Heart left ventricle (tissue), 16 donors: ENCODE measurements at regions not wholly inside any gene's neighbourhood (a gene's known extent, or its start where the extent isn't known, plus 50 kb on each side); places are given as distances from the start of the nearest gene placed in this dataset.

ENCODE experiments used
- ATAC-seq, 4 donors: fragments of 200-7000 bp; cut with Tn5 transposase; one replicate each; pipeline ENCODE4 v1.9.1; 2020 to 2022; ENCODE audit warnings: moderate library complexity in 4 of 4, mild to moderate bottlenecking in 3 of 4, moderate number of reproducible peaks in 1 of 4
- DNase-seq, 5 donors: peaks; one replicate each; pipeline ENCODE4 v3.0.0-alpha.2; 2020
- H3K27ac ChIP-seq, 12 donors: fragments of 200-600 bp; sonication (generic) in 4 of 12; one replicate each; pipeline versions ENCODE4 v1.5.0 to v1.8.0; 2016 to 2022; ENCODE audit warnings: mild to moderate bottlenecking in 2 of 12
- H3K27me3 ChIP-seq, 9 donors: fragments of 200-600 bp; sonication (generic) in 2 of 9; one replicate each; pipeline versions ENCODE4 v1.5.1 to v1.8.0; 2016 to 2022; ENCODE audit warnings: mild to moderate bottlenecking in 3 of 9
- H3K36me3 ChIP-seq, 9 donors: fragments of 200-600 bp; sonication (generic) in 2 of 9; one replicate each; pipeline versions ENCODE4 v1.5.0 to v1.8.0; 2018 to 2022; ENCODE audit warnings: mild to moderate bottlenecking in 2 of 9
- H3K4me1 ChIP-seq, 12 donors: fragments of 200-600 bp; sonication (generic) in 4 of 12; one replicate each; pipeline versions ENCODE4 v1.5.0 to v1.8.0; 2016 to 2022; ENCODE audit warnings: mild to moderate bottlenecking in 3 of 12
- H3K4me3 ChIP-seq, 12 donors: fragments of 200-600 bp; sonication (generic) in 4 of 12; one replicate each; pipeline versions ENCODE4 v1.5.0 to v1.8.0; 2017 to 2022; ENCODE audit warnings: mild to moderate bottlenecking in 9 of 12, moderate library complexity in 4 of 12
- H3K9me3 ChIP-seq, 12 donors: fragments of 200-600 bp; sonication (generic) in 4 of 12; one replicate each; pipeline versions ENCODE4 v1.5.0 to v1.8.0; 2016 to 2022; ENCODE audit warnings: mild to moderate bottlenecking in 1 of 12
- POLR2A ChIP-seq, 2 donors: fragments of 450-650 bp; IDR thresholded peaks; one replicate each; pipeline ENCODE4 v1.6.1; 2017; ENCODE audit warnings: antibody characterized with exemption in 2 of 2, mild to moderate bottlenecking in 2 of 2, moderate library complexity in 2 of 2
- WGBS, 4 donors: extraction: QIAGEN DNeasy Blood & Tissue Kit in 2 of 4; methylation state at CpG; one replicate each; pipeline versions ENCODE4 v1.1.5 to v1.1.7; 2013 to 2018; 5-methylcytosine and 5-hydroxymethylcytosine counted together
- intact Hi-C, 10 donors: fragments of 100-400 bp; cut with DNase I; formaldehyde crosslinking; loops; one replicate each; pipeline versions ENCODE4 v1.11.1 to v1.14.2; 2022
- TF ChIP-seq, protein P1 (sequence below), 12 donors: fragments of 200-600 bp; sonication (generic) in 4 of 12; IDR thresholded peaks; one replicate each; pipeline versions ENCODE4 v1.5.0 to v1.8.0; 2018 to 2022; ENCODE audit warnings: antibody characterized with exemption in 12 of 12, mild to moderate bottlenecking in 5 of 12
- donor health status: ischemic (EF 13 %, LVEDD 7.1; RV severe dilation, severe dysfunction).
- donor health status: healthy with polysubstance abuse.
- donor health status: DM: no; HTN: yes; CAD: no.
- donor health status: DM: no; HTN: no; CAD: no.
- donor health status: ischemic (EF 25% LVEDD 6.9; RV normal size, moderate dysfunction).
- donor health status: ischemic (EF 25% LVEDD 5.7; RV mildly dilated, moderate dysfunction).
- donor health status: healthy.
- donor health status: DM: yes; HTN: yes; CAD: no.
- donor health status: ischemic (EF 35%, LVEDD 5.7; RV mildly dilated, moderate dysfunction).
- donor health status: nonischemic (EF 11% LVEDD 7.7; RV severe dilation, severe dysfunction).
- donor health status: DM: yes; HTN: yes; CAD: no.
- donor health status: PGD.
- donor health status: ischemic (EF 29% LVEDD 5.4; RV normal size, mild dysfunction).
- donor health status: nonischemic (EF 23%, LVEDD 6.1; RV moderate dilation, normal function).

DNA sequence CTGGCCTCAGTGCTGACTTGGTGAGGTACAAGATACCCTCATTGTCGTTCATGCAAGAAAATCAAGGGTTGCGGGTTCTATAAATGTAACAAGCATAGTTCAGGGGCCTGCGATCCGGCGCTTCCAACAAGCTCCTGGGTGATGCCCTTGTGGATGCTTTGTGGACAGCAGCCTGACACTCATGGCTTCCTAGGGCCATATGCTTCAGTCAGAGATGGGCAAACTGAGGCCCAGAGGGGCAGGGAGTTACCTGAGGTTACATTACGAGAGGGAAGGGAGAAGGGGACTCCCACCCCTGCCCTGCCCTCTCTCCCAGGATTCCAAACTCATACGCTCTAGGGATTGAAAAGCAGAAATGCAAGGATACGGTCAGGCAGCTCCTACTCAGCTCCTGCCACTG lies 296.3 kb upstream of the ZMIZ1 start:
- peak overlapping the region in 6 of 12 donors; percentile 17 to 69 (median 59) for H3K27ac ChIP-seq
- intact Hi-C loops, result loop anchor here in 1 of 10 donors (10.0 kb wide), 1 partner anchor 468 kb away; no protein-coding TSS in a partner anchor
- DNase-seq (peak in 1 of 5 donors; percentile 5), ATAC-seq (no peak)
- no peaks in the 10 kb centered on the region for H3K27me3 ChIP-seq
- WGBS, 4 donors, result 94 to 98% (median 95%) methylated on average over 8 of the region's 8 CpGs
- no peaks in the 10 kb centered on the region for H3K36me3 ChIP-seq
- TF ChIP-seq, protein P1, sequence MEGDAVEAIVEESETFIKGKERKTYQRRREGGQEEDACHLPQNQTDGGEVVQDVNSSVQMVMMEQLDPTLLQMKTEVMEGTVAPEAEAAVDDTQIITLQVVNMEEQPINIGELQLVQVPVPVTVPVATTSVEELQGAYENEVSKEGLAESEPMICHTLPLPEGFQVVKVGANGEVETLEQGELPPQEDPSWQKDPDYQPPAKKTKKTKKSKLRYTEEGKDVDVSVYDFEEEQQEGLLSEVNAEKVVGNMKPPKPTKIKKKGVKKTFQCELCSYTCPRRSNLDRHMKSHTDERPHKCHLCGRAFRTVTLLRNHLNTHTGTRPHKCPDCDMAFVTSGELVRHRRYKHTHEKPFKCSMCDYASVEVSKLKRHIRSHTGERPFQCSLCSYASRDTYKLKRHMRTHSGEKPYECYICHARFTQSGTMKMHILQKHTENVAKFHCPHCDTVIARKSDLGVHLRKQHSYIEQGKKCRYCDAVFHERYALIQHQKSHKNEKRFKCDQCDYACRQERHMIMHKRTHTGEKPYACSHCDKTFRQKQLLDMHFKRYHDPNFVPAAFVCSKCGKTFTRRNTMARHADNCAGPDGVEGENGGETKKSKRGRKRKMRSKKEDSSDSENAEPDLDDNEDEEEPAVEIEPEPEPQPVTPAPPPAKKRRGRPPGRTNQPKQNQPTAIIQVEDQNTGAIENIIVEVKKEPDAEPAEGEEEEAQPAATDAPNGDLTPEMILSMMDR (IDR thresholded peaks at IDR 0.05), result no peak
- TF ChIP-seq POLR2A (IDR thresholded peaks at IDR 0.05), result no peak
- no peak overlapping the region for H3K4me3 ChIP-seq
- peaks cover 0 to 48% (median 12%) of the 10 kb centered on the region in 12 donors for H3K4me1 ChIP-seq
- no peaks in the 10 kb centered on the region for H3K9me3 ChIP-seq

DNA sequence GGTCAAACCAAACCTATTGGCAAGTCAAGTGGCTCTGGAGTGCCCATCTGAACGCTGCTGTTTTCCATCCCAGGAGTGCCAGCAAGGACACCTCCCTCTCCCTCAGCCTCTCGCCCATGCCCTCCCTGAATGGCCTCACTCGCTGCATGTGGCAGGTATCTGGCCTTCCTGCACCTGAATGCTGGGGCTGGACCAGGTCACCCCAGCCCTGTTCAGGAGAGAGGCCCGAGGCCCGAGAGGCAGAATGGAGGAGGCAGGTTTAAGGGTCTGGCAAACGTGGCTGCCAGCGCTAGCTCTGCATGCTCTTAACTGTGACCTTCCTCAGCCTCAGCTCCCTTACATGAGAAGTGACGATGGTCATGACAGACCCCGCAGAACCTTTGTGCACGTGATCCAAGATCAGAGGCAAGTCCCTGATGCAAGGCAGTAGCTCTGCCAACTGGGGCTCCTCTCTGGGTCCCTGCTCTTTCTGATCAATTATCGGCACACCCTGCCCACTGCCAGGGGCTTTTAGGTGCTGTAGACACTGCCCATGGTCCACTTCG lies 295.7 kb upstream of the ZMIZ1 start:
- H3K4me3 ChIP-seq, result no peak overlapping the region
- H3K4me1 ChIP-seq, result peaks cover 3 to 50% (median 18%) of the 10 kb centered on the region in 12 donors
- 95 to 98% (median 96%) methylated on average over 12 of the region's 12 CpGs for WGBS, 4 donors
- H3K9me3 ChIP-seq, result no peaks in the 10 kb centered on the region
- intact Hi-C loops, result loop anchor here in 1 of 10 donors (10.0 kb wide), 1 partner anchor 468 kb away; no protein-coding TSS in a partner anchor
- peak in 1 of 5 donors; percentile 11 for DNase-seq
- no peak for ATAC-seq
- TF ChIP-seq POLR2A (IDR thresholded peaks at IDR 0.05), result no peak
- TF ChIP-seq, protein P1 (IDR thresholded peaks at IDR 0.05), result no peak
- H3K27ac ChIP-seq, result peak overlapping the region in 2 of 12 donors; percentile 68 to 69
- no peaks in the 10 kb centered on the region for H3K36me3 ChIP-seq
- H3K27me3 ChIP-seq, result no peaks in the 10 kb centered on the region

DNA sequence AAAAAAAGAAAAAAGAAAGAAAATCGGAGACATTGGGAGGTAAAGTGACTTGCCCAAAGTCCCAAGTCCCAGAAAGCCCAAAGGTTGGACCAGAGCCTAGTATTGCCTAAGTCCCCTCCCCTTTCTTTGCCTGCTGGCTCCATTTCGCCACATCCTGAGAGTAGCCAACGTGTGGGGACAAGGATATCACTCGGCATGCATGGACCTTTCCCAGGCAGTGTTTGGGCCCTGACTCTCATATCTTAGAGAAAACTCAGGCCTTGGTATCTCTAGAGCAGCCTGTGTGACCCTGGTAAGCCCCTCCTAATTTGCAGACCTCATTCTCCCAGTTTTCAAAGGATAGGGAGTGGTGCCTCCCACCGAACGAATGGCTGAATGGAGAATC lies 294.2 kb upstream of the ZMIZ1 start:
- H3K4me1 ChIP-seq, result peaks cover 4 to 59% (median 26%) of the 10 kb centered on the region in 12 donors
- H3K9me3 ChIP-seq, result no peaks in the 10 kb centered on the region
- TF ChIP-seq, protein P1 (IDR thresholded peaks at IDR 0.05), result no peak
- TF ChIP-seq POLR2A (IDR thresholded peaks at IDR 0.05), result no peak
- peak overlapping the region in 6 of 12 donors; percentile 24 to 73 (median 56) for H3K27ac ChIP-seq
- H3K4me3 ChIP-seq, result no peak overlapping the region
- ATAC-seq (no peak), DNase-seq (peak in 1 of 5 donors; percentile 14)
- intact Hi-C loops, result loop anchor here in 1 of 10 donors (10.0 kb wide), 1 partner anchor 470 kb away; no protein-coding TSS in a partner anchor
- 78 to 86% (median 82%) methylated on average over 4 to 6 of the region's 6 CpGs for WGBS, 4 donors
- no peaks in the 10 kb centered on the region for H3K36me3 ChIP-seq
- no peaks in the 10 kb centered on the region for H3K27me3 ChIP-seq

- WGBS, 4 donors, result 65 to 80% (median 72%) methylated on average over 14 of the region's 14 CpGs
- ATAC-seq, result peak in 1 of 4 donors; percentile 45
- peak in 2 of 5 donors; percentile 40 to 71 for DNase-seq
Observed at GRCh38 chr10:78774999-78775711, 293.6 kb upstream of the ZMIZ1 start.

More at GRCh38 chr10:78774999-78775711, 293.6 kb upstream of the ZMIZ1 start:
- intact Hi-C loops, result loop anchor here in 2 of 10 donors (5.0 to 10.0 kb wide), 2 partner anchors 292 to 470 kb away; partner anchors contain the start of gene ZMIZ1 (in 1 of the 2)
- no peaks in the 10 kb centered on the region for H3K9me3 ChIP-seq
- no peak for TF ChIP-seq POLR2A (IDR thresholded peaks at IDR 0.05)
- TF ChIP-seq, protein P1 (IDR thresholded peaks at IDR 0.05), result peak in 3 of 12 donors; percentile 8 to 17 (median 11)
- no peaks in the 10 kb centered on the region for H3K27me3 ChIP-seq
- H3K4me1 ChIP-seq, result peaks cover 4 to 59% (median 27%) of the 10 kb centered on the region in 12 donors
- no peaks in the 10 kb centered on the region for H3K36me3 ChIP-seq
- no peak overlapping the region for H3K4me3 ChIP-seq
- peak overlapping the region in 6 of 12 donors; percentile 24 to 73 (median 56) for H3K27ac ChIP-seq
